ENCODE measurements at regions not wholly inside any gene's neighbourhood (a gene's known extent, or its start where the extent isn't known, plus 50 kb on each side); places are given as distances from the start of the nearest gene placed in this dataset.

GRCh38 chr10:107423903-107424302 is 259.4 kb upstream of the SORCS1 start:
- TF ChIP-seq, protein P1, sequence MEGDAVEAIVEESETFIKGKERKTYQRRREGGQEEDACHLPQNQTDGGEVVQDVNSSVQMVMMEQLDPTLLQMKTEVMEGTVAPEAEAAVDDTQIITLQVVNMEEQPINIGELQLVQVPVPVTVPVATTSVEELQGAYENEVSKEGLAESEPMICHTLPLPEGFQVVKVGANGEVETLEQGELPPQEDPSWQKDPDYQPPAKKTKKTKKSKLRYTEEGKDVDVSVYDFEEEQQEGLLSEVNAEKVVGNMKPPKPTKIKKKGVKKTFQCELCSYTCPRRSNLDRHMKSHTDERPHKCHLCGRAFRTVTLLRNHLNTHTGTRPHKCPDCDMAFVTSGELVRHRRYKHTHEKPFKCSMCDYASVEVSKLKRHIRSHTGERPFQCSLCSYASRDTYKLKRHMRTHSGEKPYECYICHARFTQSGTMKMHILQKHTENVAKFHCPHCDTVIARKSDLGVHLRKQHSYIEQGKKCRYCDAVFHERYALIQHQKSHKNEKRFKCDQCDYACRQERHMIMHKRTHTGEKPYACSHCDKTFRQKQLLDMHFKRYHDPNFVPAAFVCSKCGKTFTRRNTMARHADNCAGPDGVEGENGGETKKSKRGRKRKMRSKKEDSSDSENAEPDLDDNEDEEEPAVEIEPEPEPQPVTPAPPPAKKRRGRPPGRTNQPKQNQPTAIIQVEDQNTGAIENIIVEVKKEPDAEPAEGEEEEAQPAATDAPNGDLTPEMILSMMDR (conservative IDR thresholded peaks at IDR 0.05 in 1 of 2, IDR thresholded peaks at IDR 0.05 in 1 of 2; ENCODE audit: extremely low read depth in 1 of 2, insufficient read depth in 1 of 2, low read depth in 1 of 2, low read length in 2 of 2) = no peak
- no peak for TF ChIP-seq EZH2 (IDR thresholded peaks at IDR 0.05; ENCODE audit: borderline replicate concordance, low read length)
